C4-2B (cell line): ENCODE measurements at regions not wholly inside any gene's neighbourhood (a gene's known extent, or its start where the extent isn't known, plus 50 kb on each side); places are given as distances from the start of the nearest gene placed in this dataset.

Source experiments
- H3K27ac ChIP-seq: fragments of 450-650 bp; 2 replicates; pipeline ENCODE4 v1.5.1; 2017
- CTCF ChIP-seq: fragments of 450-650 bp; conservative IDR thresholded peaks from 2 replicates; pipeline ENCODE4 v1.5.1; 2017; ENCODE audit warnings: mild to moderate bottlenecking
- ZFX ChIP-seq: fragments of 450-650 bp; IDR thresholded peaks from 2 replicates; pipeline ENCODE4 v1.6.1; 2017

DNA sequence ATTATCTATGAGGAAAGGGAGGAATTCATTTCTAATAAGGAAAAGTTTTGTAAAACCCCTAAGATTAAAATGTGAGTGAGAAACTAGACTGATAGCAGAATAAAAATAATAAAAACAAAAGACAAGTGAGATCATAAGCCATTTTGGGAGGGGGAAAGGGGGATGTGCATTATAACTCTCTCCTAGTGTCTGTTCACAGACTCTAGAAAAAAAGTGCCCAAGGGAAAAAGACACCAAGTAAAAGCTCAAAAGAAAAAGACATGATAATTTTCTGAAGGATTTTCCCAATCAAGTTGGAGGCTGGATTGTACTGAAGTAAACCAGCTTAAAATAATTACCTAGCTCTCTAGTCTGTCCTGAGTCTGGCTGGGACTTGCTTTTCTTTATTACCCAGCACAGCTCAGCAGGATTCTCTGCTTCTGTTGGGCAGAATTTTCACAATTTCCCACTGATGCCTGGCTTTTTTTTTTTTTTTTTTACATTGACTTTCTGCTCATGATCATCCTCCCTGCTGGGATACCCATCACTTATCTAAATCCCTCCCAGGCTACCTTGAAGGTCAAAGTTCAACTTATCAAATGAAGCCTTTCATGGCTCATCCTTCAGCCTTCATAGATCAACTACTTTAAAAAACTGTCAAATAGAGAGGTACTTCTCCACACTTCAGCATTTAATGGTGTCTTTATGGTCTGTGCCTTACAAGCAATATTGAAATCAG, 124.2 kb upstream of the KCNJ16 start:
- H3K27ac ChIP-seq: no peak overlapping the region
- TF ChIP-seq CTCF (no peak), ZFX (no peak)

- no peak for TF ChIP-seq CTCF
- no peak for TF ChIP-seq ZFX
- H3K27ac ChIP-seq: no peak overlapping the region
Observed at GRCh38 chr17:69954241-69954925, 120.6 kb upstream of the KCNJ16 start.

- TF ChIP-seq ZFX (no peak), CTCF (no peak)
- no peak overlapping the region for H3K27ac ChIP-seq
Observed at GRCh38 chr17:69958063-69958462, 117.0 kb upstream of the KCNJ16 start.

DNA sequence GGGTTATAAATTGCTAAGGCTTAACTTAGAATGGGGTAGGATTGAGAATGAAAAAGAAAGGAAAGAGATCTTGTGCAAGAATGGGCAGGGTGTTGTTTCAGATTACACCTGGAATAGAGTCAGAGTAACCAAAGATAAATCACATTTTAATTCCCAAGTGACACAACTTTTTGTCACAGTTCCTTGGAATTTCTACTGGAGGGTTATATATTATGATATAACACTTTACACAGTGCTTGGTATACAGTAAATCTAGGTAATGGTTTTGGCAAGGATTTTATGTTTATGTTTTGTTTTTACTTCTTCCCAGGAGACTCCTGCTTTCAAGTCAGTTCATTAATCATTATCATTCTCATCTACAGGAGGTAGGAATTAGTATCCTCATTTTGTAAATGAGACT, 115.7 kb upstream of the KCNJ16 start:
- H3K27ac ChIP-seq: no peak overlapping the region
- TF ChIP-seq ZFX: no peak
- no peak for TF ChIP-seq CTCF

DNA sequence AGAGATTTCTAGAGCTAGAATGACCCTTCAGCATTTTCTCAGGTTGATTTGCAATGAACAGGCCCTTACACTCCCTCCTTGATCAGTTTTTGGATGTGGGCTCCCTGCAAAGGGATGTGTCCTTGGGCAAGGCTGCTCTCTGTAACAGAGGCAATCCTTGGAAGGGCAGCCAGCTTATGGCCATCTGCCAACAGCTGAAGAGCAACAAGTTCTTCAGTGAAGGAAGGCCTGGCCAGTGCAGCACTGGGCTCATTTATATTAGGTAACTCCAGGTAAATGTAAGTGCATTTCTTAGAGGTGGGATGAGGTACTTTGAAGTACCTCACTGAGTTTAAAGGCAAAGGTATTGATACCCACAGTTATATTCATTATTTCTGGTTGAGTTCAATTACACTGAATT, 114.3 kb upstream of the KCNJ16 start:
- H3K27ac ChIP-seq: no peak overlapping the region
- TF ChIP-seq CTCF (no peak), ZFX (no peak)

DNA sequence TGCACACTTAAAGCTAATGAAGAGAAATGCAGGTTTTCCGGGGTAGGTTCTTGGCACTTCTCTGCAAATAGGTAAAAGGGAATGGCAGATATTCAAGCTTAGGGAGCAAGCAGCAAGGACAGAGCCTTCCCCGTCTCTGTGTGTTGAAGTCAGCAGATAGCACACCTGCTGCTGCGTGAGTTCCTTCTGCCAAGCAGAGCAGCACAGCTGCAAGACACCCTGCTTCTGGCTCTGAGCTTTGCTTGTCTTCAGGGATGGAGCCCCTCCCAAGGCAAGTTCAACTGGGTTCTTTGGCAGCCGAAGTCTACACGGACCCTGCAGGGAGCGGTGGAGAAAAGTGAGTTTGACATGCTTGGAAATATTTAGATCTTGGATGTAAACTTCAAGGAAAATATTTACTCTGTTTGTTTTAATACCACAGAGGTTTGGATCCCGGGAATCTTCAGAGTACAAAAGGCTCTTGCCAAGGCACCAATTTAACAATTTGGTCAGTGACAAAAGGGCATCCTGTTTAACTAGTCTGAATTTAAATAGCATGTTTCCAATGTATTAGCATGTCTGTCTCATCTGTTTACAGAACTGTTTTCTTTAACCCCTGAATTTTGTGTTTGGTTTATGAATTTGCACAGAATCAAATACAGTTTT, 113.4 kb upstream of the KCNJ16 start:
- TF ChIP-seq CTCF (no peak), ZFX (no peak)
- H3K27ac ChIP-seq: no peak overlapping the region

- H3K27ac ChIP-seq: no peak overlapping the region
Observed at GRCh38 chr17:69962436-69962995, 112.5 kb upstream of the KCNJ16 start.

More at GRCh38 chr17:69962436-69962995, 112.5 kb upstream of the KCNJ16 start:
- TF ChIP-seq ZFX: no peak
- TF ChIP-seq CTCF: no peak
